ENCODE measurements at regions not wholly inside any gene's neighbourhood (a gene's known extent, or its start where the extent isn't known, plus 50 kb on each side); places are given as distances from the start of the nearest gene placed in this dataset.

DNA sequence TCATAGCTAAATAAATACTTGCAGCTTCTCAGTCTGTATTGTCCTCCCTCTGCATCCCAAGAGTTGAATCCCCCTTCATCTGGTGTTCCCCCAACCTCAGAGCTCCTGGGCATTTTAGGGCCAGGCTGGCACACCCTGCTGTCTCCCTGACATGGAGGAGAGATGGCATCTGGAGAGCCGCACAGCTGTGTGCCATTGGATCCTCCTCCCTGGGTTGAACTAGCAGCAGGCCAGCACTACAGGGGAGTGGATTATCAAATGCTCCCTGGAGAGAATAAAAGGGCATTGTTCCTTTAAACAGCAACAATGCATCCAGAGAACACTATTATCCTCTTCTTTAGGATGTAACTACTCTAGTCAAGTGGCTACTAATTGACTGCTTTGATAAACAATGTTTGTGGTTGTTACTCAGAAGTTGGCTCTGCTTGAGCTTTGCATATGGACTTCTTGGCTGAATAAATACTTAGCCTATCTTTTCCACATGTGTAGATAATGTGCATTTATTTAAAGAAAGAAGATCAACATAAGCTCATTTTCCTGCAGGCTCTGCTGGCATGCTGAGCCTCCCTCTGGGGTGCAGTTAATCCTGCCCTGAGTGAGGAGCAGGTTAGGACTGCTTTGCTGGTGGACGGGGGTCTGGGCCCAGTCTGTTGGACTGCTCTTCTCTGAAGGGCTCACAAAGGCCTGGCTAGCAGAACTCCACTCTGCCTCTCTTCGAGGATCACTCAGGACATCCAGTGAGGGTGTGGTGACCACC, 897.2 kb downstream of the TBC1D22A start:
- no peak for DNase-seq

DNA sequence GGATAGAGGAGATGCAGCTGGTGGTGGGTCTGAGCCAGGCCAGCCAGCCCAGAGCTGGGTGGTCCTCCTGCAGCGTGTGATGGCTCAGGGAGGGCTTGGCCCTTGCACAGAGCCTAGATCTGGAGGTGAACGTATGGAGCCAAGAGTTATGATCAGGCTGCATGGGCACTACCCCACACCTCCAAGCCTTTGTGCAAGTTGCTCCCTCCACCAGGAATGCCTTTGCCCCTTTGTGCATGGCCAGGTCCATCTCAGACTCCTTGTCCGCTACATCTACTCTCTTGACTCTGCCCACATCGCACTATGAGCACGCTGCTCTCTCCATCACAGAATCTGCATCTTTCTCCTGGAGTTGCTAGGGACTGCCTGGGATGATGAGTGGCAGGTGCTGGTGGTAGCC, 895.7 kb downstream of the TBC1D22A start:
- no peak for DNase-seq

GRCh38 chr22:47657224-47657623, 894.8 kb downstream of the TBC1D22A start:
- DNase-seq, result no peak

- DNase-seq, result no peak
Observed at GRCh38 chr22:47656806-47657205, 894.4 kb downstream of the TBC1D22A start.

DNA sequence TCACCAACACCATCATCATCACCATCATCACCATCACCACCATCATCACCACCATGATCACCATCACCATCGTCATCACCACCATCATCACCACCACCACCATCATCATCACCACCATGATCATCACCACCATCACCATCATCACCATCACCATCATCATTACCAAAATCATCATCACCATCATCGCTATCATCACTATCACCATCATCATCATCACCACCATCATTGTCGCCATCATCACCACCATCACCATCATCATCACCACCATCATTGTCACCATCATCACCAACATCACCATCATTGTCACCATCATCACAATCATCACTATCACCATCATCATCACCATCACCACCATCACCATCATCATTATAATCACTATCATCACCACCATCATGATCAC, 893.5 kb downstream of the TBC1D22A start:
- no peak for DNase-seq

DNA sequence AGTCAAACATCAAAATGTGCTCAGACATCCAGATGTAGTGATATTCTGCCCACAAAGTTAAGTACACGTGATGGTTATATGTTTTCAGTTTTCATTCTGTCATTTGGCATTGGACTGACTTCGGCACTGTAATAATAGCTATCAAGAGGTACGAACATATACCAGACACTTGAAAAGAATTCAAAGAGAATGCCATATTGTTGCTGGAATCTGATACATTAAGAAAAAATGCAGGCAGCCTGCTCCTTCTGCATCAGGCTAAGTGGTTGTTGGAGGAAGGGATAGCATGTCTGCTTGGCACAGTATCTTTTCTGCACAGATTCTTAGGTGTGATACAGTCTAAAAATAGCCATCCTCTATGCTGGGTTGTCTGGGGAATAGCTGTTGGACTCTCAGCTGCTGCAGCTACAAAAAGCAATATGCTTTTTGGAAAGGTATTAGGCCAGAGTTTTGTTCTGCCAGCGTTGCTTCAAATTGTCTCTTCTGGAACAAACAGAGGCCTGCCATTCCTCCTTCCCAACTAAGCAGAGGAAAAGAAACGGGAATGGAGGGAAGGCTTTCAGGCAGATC, 892.6 kb downstream of the TBC1D22A start:
- DNase-seq, result no peak

DNA sequence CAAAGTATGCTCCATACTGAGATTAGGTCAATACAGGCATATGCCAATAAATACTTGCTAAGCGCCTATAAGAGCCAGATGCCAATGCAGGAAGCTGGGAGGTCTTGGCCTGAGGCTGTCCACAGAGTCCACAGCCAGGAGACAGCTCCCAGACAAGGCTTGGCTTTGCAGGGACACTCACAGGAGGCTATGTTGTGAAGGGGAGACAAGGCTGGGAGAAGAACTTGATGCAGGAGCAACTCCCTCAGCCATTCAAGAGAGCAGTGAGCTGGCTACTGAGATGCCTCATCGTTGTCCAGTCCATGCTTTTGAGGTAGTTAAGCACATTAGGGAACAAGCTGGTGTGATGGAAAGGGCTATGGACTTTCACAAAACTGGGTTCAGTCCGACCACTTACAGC, 891.5 kb downstream of the TBC1D22A start:
- DNase-seq, result no peak

DNA sequence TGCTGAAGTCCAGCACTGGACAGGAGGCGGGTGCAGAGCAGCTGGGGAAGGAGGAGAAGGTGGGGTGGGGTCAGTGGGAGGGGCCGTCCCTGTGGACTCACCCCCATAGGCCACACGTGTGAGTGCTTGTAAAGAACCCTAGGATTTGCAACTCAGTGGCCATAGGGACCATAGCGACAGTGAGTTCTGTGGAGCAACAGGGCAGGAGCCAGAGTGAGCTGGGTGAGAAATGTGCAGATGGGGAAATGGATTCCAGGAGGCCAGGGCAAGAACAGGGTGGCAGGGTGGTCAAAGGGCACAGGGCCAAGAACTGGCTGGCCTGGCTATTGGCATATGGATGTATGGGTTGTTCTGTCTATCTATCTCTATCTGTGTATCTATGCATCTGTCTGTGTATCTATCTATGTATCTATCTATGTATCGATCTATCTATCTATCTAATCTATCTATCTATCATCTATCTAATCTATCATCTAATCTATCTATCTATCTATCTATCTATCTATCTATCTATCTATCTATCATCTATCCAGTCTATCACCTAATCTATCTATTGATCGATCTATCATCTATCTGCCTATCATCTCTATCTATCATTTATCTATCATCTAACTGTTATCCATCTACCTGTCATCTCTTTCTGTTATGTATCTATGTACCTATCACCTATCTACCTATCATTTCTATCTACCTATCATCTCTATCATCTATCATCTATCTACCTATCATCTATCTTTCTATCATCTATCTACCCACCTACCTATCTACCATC, 889.0 kb downstream of the TBC1D22A start:
- no peak for DNase-seq

DNA sequence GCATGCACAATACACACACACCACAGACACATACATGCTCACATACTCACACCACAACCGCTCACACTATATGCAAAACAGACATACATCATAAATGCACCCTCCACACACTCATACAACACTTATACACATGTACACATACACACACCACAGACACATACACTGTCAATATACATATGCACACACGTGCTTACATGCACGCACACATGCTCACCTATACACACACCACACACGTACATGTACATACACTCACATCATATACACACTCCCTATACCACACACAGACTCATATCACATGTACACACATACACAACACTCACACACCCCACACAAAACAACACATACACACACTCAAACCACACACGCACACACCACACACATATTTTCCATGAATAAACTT, 885.3 kb downstream of the TBC1D22A start:
- no peak for DNase-seq

DNA sequence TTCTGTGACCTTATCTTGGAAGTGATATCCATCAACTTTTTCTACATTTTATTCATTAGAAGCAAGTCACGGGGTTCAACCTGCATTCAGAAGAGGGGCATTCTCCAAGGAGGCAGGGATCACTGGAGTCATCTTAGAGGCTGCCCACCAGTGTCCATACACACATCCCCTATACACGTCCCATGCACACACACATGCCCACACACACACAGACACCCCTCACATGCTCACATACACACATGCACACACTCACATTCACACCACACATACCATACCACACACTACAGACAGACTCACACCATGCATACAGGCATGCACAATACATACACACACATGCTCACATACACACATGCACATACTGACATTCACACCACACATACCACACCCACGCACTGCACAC, 884.7 kb downstream of the TBC1D22A start:
- no peak for DNase-seq

GRCh38 chr22:47645923-47646322, 883.5 kb downstream of the TBC1D22A start:
- no peak for DNase-seq

DNA sequence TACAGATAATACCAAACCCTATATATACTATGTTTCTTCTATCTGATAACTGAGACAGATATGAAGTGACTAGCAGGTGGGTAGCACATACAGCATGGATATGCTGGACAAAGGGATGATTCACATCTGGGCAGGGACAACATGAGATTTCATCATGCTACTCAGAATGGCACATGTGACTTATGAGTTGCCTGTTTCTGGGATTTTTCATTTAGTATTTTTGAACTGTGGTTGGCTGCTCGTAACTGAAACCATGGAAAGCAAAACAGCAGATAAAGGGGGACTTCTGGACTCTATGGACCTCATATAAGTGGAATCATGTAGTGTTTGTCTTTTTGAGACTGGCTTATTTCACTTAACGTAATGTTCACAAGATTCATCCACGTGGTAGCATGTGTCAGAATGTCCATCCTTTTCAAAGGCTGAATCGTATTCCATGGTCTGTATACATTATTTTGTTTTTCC, 883.0 kb downstream of the TBC1D22A start:
- no peak for DNase-seq

DNA sequence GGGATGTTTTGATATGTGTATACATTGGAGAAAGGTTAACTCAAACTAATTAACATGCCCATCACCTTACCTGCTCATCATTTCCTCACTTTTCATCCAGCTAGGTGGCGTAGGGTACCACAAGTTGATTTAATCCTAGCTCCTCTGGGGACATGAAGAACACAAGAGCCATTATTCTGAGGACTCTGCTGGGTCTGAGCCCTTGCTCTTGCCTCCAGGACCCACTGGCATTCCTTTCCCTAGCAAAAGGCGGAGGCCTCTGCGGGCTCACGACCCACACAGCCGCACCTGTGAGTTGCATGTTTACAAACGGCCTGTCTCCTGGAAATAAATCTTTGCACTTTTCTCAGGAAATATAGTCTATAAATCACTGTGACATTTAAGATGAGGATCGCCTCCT, 871.9 kb downstream of the TBC1D22A start:
- no peak for DNase-seq

DNA sequence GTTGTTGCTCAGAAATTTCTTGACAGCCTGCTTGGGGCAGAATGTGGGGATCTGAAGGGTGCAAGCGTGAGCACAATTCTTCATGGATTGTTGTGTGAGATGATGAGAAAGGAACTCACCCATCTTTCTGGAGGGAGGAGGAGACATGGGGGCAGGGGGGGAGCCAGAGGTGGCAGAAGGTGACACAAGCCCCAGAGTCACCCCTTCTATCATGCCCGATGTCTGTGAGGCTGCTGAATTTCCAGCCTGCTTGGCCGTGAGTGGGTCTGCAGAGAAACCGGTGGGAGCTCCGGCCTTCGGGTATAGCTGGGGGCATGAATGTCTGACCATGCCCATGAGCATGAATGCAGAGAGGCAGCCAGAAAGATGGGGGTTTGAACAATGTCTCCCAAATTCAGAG, 870.7 kb downstream of the TBC1D22A start:
- DNase-seq, result no peak

DNA sequence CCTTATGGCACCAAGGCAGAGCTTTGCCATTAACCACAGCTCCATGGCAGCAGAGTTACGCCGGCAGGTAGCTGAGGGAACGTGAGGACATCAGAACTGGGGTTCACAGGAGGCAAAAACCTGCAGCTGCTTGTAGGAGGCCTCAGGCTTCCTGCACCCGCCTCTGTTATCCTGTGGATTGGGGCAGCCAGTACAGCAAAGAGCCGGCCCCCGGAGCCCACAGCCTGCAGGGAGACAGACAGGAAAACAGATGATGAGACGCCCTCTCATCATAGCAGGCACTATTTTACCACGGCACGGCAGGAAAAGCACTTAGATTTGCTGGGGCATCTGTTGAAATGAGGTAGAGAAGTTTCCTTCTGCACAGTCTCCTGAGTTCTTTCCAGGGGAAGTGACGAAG, 870.3 kb downstream of the TBC1D22A start:
- DNase-seq, result no peak

DNA sequence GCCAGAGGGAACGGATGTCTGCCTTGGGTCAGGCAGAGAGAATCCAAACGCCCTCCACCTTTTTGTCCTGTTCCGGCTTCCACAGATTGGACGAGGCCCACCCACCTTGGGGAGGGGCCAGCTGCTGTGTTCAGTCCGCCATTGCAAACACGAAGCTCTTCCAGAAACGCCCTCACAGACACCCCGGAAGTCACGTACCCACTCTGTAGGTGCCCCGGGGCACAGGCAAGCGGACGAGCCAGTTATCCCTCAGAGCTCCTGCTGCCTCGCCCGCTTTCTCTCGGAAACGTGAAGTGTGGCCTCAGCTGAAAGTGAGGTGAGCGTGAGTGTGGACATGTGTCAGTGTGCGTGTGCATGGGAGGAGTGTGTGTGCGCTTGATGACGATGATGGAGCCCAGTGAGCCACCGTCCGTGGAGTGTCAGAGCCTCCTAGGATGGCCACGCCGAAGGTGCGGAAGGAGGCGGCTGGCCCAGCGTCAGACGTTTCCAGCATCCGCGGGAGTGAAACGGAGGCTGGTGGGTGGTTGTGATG, 869.2 kb downstream of the TBC1D22A start:
- no peak for DNase-seq

DNA sequence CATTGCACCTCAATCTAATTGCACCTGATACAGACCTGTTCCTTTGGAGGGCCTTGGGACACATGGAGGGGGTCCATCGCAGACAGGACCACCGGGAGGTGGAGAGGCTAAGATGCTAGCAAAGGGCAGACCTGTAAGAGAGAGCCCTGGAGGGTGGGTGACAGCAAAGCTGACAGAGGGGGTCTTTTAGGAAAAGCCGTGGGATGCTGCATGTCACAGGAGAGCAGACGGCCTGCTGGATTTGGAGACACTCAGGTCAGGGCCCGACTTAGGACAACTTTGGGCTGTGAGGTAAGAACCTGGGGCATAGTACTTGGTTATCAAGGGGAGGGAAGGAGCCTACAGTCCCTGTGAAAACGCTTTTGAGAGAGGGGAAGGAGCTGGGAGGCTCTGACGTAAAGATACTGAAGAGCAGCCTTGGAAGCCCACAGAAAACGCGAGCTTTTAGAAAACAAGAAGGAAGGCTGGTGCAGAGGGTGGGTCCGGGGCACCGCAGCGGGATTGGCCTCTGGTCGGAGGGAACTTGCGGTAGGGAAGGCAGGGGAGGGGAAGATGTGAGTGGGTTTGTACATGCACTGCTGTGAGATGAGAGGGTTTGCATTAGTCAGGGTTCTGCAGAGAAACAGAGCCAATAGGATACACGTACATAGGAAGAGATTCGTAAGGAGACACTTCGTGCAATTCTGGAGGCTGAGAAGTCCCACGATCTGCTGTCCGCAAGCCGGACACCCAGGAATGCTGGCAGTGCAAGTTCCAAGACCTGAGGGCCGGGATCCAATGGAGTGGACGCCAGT, 868.5 kb downstream of the TBC1D22A start:
- DNase-seq, result no peak

DNA sequence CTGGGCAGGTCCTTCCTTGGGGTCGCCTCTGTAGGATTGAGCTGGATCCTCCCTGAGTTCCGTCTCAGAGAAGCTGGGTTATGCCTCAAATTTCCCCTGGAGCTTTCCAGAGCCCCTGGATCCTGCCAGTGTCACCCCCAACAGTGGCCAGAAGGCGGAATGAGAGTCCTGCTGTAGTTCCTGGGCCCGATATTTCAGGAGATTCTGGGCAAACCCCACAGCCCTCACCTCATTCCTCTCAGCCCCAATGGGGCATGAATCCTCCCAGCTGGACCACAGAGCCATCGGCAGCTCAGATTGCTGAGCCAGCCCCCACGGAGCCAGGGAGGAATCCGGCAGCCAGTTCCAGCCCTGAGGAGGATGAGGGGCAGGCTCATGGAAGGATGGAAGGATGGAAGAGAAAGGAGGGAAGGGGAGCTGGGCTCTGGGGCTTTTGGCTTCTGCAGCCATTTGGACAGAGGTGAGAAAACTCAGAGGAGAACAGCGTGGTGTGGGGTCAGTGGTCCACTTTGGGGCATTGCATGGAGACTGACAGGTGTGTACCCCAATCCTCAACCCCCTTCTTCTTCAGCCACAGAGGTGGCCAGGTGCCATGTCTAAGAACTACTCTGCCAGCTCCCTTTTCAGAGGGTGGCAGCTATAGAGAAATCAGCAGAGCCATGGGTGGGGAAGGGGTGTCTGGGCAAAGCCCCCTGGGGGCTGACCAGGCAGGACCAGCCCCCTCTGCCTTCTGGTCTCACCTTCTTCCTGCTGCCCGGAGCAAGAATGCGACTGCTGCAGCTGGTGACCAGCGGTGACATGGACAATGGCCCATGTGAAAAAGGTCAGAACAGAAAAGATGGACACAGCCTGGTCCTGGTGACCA, 867.6 kb downstream of the TBC1D22A start:
- no peak for DNase-seq

DNA sequence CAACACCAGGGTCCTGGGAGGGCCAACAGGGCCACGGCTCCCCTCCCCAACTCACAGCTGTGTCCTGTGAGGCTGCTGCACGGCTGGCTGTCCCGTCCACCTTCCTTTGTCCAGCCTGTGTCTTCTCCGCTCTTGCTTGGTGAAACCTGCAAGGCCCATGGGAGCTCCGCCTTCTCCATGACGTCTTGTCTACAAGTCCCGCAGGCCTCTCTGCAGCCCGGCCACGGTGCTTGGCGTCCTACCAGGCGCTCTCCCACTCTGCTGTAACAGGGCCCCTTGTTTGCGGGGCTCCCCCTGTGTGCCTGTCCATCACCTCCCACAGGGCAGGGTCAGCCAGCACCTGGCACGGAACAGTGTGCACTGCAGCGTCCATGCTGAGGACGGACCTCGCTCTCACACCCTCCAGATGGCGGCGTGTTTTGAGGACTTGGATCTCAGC, 866.8 kb downstream of the TBC1D22A start:
- no peak for DNase-seq

DNA sequence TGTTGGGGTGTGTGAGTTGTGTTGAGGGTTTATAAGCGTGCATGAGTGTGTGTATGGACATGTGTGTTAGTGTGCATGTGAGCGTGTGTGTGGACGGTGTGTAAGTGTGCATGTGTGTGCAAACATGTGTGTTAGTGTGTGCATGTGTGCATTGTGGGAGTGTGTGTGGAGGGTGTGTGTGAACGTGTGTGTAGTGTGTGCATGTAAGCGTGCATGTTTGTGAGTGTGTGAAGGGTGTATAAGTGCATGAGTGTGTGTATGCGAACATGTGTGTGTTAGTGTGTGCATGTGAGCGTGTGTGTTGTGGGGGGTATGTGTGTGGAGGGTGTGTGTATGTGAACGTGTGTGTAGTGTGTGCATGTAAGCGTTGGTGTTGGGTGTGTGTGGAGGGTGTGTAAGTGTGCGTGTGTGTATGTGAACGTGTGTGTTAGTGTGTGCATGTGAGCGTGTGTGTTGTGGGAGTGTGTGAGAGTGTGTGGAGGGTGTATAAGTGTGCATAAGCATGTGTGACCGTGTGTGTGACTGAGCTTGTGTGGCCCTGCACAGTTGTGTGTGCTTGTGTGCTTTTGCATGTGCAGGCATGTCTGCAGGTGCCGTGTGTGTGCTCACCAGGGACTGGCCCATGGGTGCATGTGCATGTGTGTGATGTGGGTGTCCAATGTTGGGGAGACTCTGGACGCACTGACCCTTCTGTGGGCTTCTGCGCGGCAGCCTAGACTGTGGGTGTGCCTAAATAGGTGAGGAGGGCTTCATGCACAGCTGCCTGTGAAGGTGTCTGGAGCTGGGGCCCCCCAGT, 866.2 kb downstream of the TBC1D22A start:
- DNase-seq, result no peak
